HCT116 (cell line): ENCODE measurements at regions not wholly inside any gene's neighbourhood (a gene's known extent, or its start where the extent isn't known, plus 50 kb on each side); places are given as distances from the start of the nearest gene placed in this dataset.

ENCODE experiments used
- ATAC-seq: fragments of 200-7000 bp; cut with Tn5 transposase; 2 replicates; pipeline ENCODE4 v1.9.1; 2020; ENCODE audit warnings: mild to moderate bottlenecking, moderate library complexity
- BruUV-seq: library from RNA; stranded (reverse); fragments of 400-500 nt; replicated peaks from 2 replicates; lab custom pipeline; 2021; lab: Mats Ljungman, UMichigan
- CTCF ChIA-PET: fragments of 300-600 bp; sonication (Branson Sonifier 250); formaldehyde crosslinking; loops from one replicate; lab custom pipeline; 2021; ENCODE audit warnings: antibody characterized with exemption; lab: Charles Lee
- POLR2A ChIA-PET: fragments of 300-600, 350-600 bp; sonication (Branson Sonifier 250); formaldehyde crosslinking; loops from one replicate; lab custom pipeline; 2021; ENCODE audit warnings: antibody characterized with exemption; lab: Charles Lee
- RAD21 ChIA-PET, 2 experiments: fragments of 300-600 bp; sonication (Branson Sonifier 250); formaldehyde crosslinking; loops; one replicate each; lab custom pipeline; 2023; ENCODE audit warnings: low total read pairs in 2 of 2; ENCODE audit not compliant: uncharacterized antibody in 2 of 2, unreplicated experiment in 2 of 2, low non-redundant PET in 1 of 2; lab: Charles Lee
- DNase-seq: peaks from one replicate; pipeline ENCODE4 v3.0.0-alpha.2; 2010; ENCODE audit warnings: low read depth, low spot score
- H2AFZ ChIP-seq: fragments of 200-600 bp; shearing (Covaris generic), sonication (generic); 2 replicates; pipeline ENCODE4 v1.6.1; 2017; ENCODE audit warnings: low read depth, mixed run types, mixed read lengths, antibody characterized with exemption, low read length; ENCODE audit not compliant: poor library complexity, severe bottlenecking
- H3K27ac ChIP-seq: 2 replicates; pipeline ENCODE4 v1.5.1; 2012; ENCODE audit warnings: low read depth, low read length
- H3K27me3 ChIP-seq: fragments of 200-600 bp; sonication (generic); 2 replicates; pipeline ENCODE4 v1.6.1; 2016; ENCODE audit warnings: mixed run types, low read length, mixed read lengths; ENCODE audit not compliant: insufficient read depth
- H3K36me3 ChIP-seq, 2 experiments: fragments of 200-500 bp in 1 of 2; fragments of 200-600 bp in 1 of 2; sonication (Bioruptor generic) in 1 of 2; sonication (generic) in 1 of 2; 2 replicates each; pipeline versions ENCODE4 v1.5.1 to v1.6.1; 2014 to 2016; ENCODE audit warnings: low read length in 2 of 2, inconsistent platforms in 1 of 2, mixed read lengths in 1 of 2, mixed run types in 1 of 2; ENCODE audit not compliant: insufficient read depth in 2 of 2, control insufficient read depth in 1 of 2
- H3K4me1 ChIP-seq, 2 experiments: fragments of 200-600 bp in 1 of 2; sonication (generic) in 1 of 2; 2 replicates each; pipeline versions ENCODE4 v1.5.1 to v1.6.1; 2012 to 2017; ENCODE audit warnings: low read length in 2 of 2, inconsistent platforms in 1 of 2, mild to moderate bottlenecking in 1 of 2, mixed read lengths in 1 of 2, mixed run types in 1 of 2, moderate library complexity in 1 of 2; ENCODE audit not compliant: insufficient read depth in 2 of 2, control insufficient read depth in 1 of 2
- H3K4me2 ChIP-seq: fragments of 200-600 bp; sonication (generic); 2 replicates; pipeline ENCODE4 v1.6.1; 2017; ENCODE audit warnings: mixed run types, low read length, mixed read lengths
- H3K4me3 ChIP-seq, 2 experiments: fragments of 200-600 bp in 1 of 2; sonication (generic) in 1 of 2; replicated peaks in 1 of 2; 2 replicates each; pipeline ENCODE4 v1.5.1; 2011 to 2016; ENCODE audit warnings: low read length in 2 of 2, control low read depth in 1 of 2, low read depth in 1 of 2, mild to moderate bottlenecking in 1 of 2, mixed read lengths in 1 of 2, mixed run types in 1 of 2
- H3K79me2 ChIP-seq: fragments of 200-600 bp; sonication (generic); 2 replicates; pipeline ENCODE4 v1.6.1; 2017; ENCODE audit warnings: mild to moderate bottlenecking, mixed run types, low read length, moderate library complexity, mixed read lengths; ENCODE audit not compliant: insufficient read depth
- H3K9ac ChIP-seq: fragments of 200-600 bp; sonication (generic); 2 replicates; pipeline ENCODE4 v1.6.1; 2016; ENCODE audit warnings: low read length, mixed read lengths
- H3K9me2 ChIP-seq: fragments of 200-600 bp; sonication (generic), shearing (Covaris generic); 2 replicates; pipeline ENCODE4 v1.6.1; 2017; ENCODE audit warnings: mixed run types, mild to moderate bottlenecking, moderate library complexity; ENCODE audit not compliant: insufficient read depth
- H3K9me3 ChIP-seq, 2 experiments: fragments of 200-500 bp in 1 of 2; fragments of 200-600 bp in 1 of 2; sonication (Bioruptor generic) in 1 of 2; sonication (generic) in 1 of 2; 2 replicates each; pipeline ENCODE4 v1.6.1; 2014 to 2017; ENCODE audit warnings: low read length in 2 of 2, mixed read lengths in 2 of 2, inconsistent platforms in 1 of 2, low read depth in 1 of 2, mild to moderate bottlenecking in 1 of 2, mixed run types in 1 of 2, moderate library complexity in 1 of 2; ENCODE audit not compliant: control insufficient read depth in 1 of 2, insufficient read depth in 1 of 2
- H4K20me1 ChIP-seq: fragments of 200-600 bp; sonication (generic), shearing (Covaris generic); 2 replicates; pipeline ENCODE4 v1.6.1; 2017; ENCODE audit warnings: mixed run types, mild to moderate bottlenecking, moderate library complexity; ENCODE audit not compliant: insufficient read depth
- CEBPB ChIP-seq: IDR thresholded peaks from 2 replicates; pipeline ENCODE4 v1.6.1; 2012; ENCODE audit warnings: low read depth
- EGR1 ChIP-seq: IDR thresholded peaks from 2 replicates; pipeline ENCODE4 v1.6.1; 2012; ENCODE audit warnings: low read depth
- ELF1 ChIP-seq: IDR thresholded peaks from 2 replicates; pipeline ENCODE4 v1.6.1; 2012; ENCODE audit warnings: low read depth, borderline replicate concordance
- EZH2 ChIP-seq: fragments of 200-600 bp; sonication (generic); IDR thresholded peaks from 2 replicates; pipeline ENCODE4 v1.6.1; 2017; ENCODE audit warnings: antibody characterized with exemption, mixed run types
- FOSL1 ChIP-seq: IDR thresholded peaks from 2 replicates; pipeline ENCODE4 v1.6.1; 2012; ENCODE audit warnings: low read depth
- POLR2A ChIP-seq: IDR thresholded peaks from 2 replicates; pipeline ENCODE4 v1.7.0; 2011; ENCODE audit warnings: borderline replicate concordance; ENCODE audit not compliant: insufficient read depth, insufficient read length; ENCODE audit errors: extremely low read depth
- RAD21 ChIP-seq: IDR thresholded peaks from 2 replicates; pipeline ENCODE4 v1.6.1; 2012; ENCODE audit warnings: low read depth, mild to moderate bottlenecking
- SP1 ChIP-seq: IDR thresholded peaks from 2 replicates; pipeline ENCODE4 v1.6.1; 2012; ENCODE audit warnings: low read depth
- TCF7L2 ChIP-seq: IDR thresholded peaks from 2 replicates; pipeline ENCODE4 v1.7.0; 2011; ENCODE audit warnings: borderline replicate concordance, inconsistent platforms; ENCODE audit not compliant: insufficient read depth, insufficient read length; ENCODE audit errors: extremely low read depth
- YY1 ChIP-seq: IDR thresholded peaks from 2 replicates; pipeline ENCODE4 v1.6.1; 2011; ENCODE audit warnings: low read length, low read depth, moderate library complexity, mild to moderate bottlenecking; ENCODE audit not compliant: insufficient replicate concordance; ENCODE audit errors: extremely low read depth
- intact Hi-C: fragments of 100-400 bp; cut with micrococcal nuclease; formaldehyde crosslinking; loops from 2 replicates; pipeline ENCODE4 v1.10.0; 2022
- TF ChIP-seq, protein P1 (sequence below), 3 experiments: fragments of 200-600 bp in 1 of 3; sonication (generic) in 1 of 3; IDR thresholded peaks in 2 of 3; conservative IDR thresholded peaks in 1 of 3; 2 replicates each; pipeline ENCODE4 v1.5.1; 2012 to 2017; ENCODE audit warnings: low read depth in 2 of 3, low read length in 2 of 3, antibody characterized with exemption in 1 of 3, borderline replicate concordance in 1 of 3, control low read depth in 1 of 3, mild to moderate bottlenecking in 1 of 3, mixed read lengths in 1 of 3, mixed run types in 1 of 3, moderate library complexity in 1 of 3; ENCODE audit not compliant: insufficient read depth in 1 of 3
- TF ChIP-seq, protein P2 (sequence below): IDR thresholded peaks from 2 replicates; pipeline ENCODE4 v1.6.1; 2012
- TF ChIP-seq, protein P3 (sequence below): IDR thresholded peaks from 2 replicates; pipeline ENCODE4 v1.6.1; 2012

DNA sequence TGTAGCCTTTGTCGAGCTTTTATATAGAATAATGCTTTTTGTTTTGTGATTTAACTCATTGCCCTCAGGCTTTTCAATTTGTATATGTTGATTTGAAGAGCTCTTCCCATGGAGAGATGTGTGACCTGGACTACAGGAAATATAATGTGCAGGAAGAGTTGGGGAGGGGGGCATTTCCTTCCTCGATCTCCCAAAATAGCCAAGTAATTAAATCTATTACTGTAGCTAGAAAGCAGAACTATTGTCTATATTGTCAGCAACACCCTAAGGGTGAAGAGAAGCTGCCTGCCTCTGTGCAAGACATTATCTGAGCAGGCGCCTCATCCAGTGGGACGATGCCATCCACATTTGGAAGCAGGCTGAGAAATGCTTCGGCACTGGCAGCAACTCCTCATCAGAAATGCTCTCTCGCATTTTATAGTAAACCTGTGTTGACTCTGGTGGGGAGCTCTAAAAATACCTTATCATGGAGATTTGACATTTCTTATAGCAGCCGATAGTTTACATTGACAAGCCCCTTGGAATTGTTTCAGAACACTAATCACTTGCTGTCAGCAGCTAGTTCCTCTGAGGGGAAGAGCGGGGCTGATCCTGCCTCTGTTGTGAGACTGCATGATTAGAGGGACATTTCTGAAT lies 392.5 kb upstream of the RGS6 start:
- Histone ChIP-seq H3K9me2 (no peaks in the 10 kb centered on the region), H3K4me2 (no peak overlapping the region), H3K36me3 (no peaks in the 10 kb centered on the region), H3K79me2 (no peaks in the 10 kb centered on the region), H3K4me1 (no peaks in the 10 kb centered on the region), H4K20me1 (no peaks in the 10 kb centered on the region; the same call in 1 of the 2 replicates), H3K9me3 (no peaks in the 10 kb centered on the region), H3K27me3 (no peaks in the 10 kb centered on the region), H3K9ac (no peak overlapping the region), H2AFZ (no peak overlapping the region), H3K4me3 (no peak overlapping the region), H3K27ac (no peak overlapping the region)
- intact Hi-C loops = no loop called here
- no peak for ATAC-seq
- ChIA-PET RAD21 (no interaction called here), CTCF (no interaction called here), POLR2A (no interaction called here)
- DNase-seq = no peak
- BruUV-seq = no TSS peak
- TF ChIP-seq EZH2 (no peak), SP1 (no peak), FOSL1 (no peak), POLR2A (no peak), RAD21 (no peak), EGR1 (no peak), TCF7L2 (no peak), YY1 (no peak), ELF1 (no peak), CEBPB (no peak)
- TF ChIP-seq, protein P1, sequence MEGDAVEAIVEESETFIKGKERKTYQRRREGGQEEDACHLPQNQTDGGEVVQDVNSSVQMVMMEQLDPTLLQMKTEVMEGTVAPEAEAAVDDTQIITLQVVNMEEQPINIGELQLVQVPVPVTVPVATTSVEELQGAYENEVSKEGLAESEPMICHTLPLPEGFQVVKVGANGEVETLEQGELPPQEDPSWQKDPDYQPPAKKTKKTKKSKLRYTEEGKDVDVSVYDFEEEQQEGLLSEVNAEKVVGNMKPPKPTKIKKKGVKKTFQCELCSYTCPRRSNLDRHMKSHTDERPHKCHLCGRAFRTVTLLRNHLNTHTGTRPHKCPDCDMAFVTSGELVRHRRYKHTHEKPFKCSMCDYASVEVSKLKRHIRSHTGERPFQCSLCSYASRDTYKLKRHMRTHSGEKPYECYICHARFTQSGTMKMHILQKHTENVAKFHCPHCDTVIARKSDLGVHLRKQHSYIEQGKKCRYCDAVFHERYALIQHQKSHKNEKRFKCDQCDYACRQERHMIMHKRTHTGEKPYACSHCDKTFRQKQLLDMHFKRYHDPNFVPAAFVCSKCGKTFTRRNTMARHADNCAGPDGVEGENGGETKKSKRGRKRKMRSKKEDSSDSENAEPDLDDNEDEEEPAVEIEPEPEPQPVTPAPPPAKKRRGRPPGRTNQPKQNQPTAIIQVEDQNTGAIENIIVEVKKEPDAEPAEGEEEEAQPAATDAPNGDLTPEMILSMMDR (IDR thresholded peaks at IDR 0.05 in 2 of 3, conservative IDR thresholded peaks at IDR 0.05 in 1 of 3; ENCODE audit: borderline replicate concordance in 1 of 3, insufficient read depth in 1 of 3, low read depth in 2 of 3, low read length in 2 of 3) = no peak
- TF ChIP-seq, protein P2, sequence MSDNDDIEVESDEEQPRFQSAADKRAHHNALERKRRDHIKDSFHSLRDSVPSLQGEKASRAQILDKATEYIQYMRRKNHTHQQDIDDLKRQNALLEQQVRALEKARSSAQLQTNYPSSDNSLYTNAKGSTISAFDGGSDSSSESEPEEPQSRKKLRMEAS = no peak
- TF ChIP-seq, protein P3, sequence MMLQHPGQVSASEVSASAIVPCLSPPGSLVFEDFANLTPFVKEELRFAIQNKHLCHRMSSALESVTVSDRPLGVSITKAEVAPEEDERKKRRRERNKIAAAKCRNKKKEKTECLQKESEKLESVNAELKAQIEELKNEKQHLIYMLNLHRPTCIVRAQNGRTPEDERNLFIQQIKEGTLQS = no peak
